Aorta (tissue), 5 donors: ENCODE measurements at regions not wholly inside any gene's neighbourhood (a gene's known extent, or its start where the extent isn't known, plus 50 kb on each side); places are given as distances from the start of the nearest gene placed in this dataset.

Experiments used
- ATAC-seq: fragments of 200-7000 bp; cut with Tn5 transposase; one replicate; pipeline ENCODE4 v1.9.1; 2022; ENCODE audit warnings: moderate library complexity; ENCODE audit not compliant: low FRiP score
- DNase-seq, 2 donors: peaks; one replicate each; pipeline ENCODE4 v3.0.0-alpha.2; 2020
- H3K27ac ChIP-seq, 2 donors: one replicate each; pipeline ENCODE4 v1.5.1; 2013; ENCODE audit warnings: low read length in 2 of 2, mild to moderate bottlenecking in 2 of 2, moderate library complexity in 2 of 2, control low read depth in 1 of 2, inconsistent platforms in 1 of 2, low read depth in 1 of 2
- H3K27me3 ChIP-seq, 2 donors: one replicate each; pipeline ENCODE4 v1.6.1; 2013; ENCODE audit warnings: control low read depth in 1 of 2, low read length in 1 of 2, mild to moderate bottlenecking in 1 of 2, moderate library complexity in 1 of 2; ENCODE audit not compliant: insufficient read depth in 2 of 2, control insufficient read depth in 1 of 2
- H3K36me3 ChIP-seq, 2 donors: one replicate each; pipeline ENCODE4 v1.6.1; 2013; ENCODE audit warnings: control low read depth in 1 of 2, low read length in 1 of 2, mild to moderate bottlenecking in 1 of 2; ENCODE audit not compliant: insufficient read depth in 2 of 2, control insufficient read depth in 1 of 2
- H3K4me1 ChIP-seq, 2 donors: one replicate each; pipeline ENCODE4 v1.6.1; 2013; ENCODE audit warnings: low read length in 2 of 2, control low read depth in 1 of 2, mild to moderate bottlenecking in 1 of 2, moderate library complexity in 1 of 2; ENCODE audit not compliant: insufficient read depth in 2 of 2, control insufficient read depth in 1 of 2
- H3K4me3 ChIP-seq, 2 donors: one replicate each; pipeline ENCODE4 v1.5.1; 2013; ENCODE audit warnings: low read length in 2 of 2, control low read depth in 1 of 2, mild to moderate bottlenecking in 1 of 2
- H3K9me3 ChIP-seq: one replicate; pipeline ENCODE4 v1.6.1; 2013; ENCODE audit warnings: mild to moderate bottlenecking, low read length; ENCODE audit not compliant: control insufficient read depth
- WGBS, 2 donors: extraction: QIAGEN DNeasy Blood & Tissue Kit; methylation state at CpG; one replicate each; pipeline ENCODE4 v1.1.7; 2013; 5-methylcytosine and 5-hydroxymethylcytosine counted together
- intact Hi-C, 2 donors: fragments of 100-400 bp; cut with DNase I; formaldehyde crosslinking; loops; one replicate each; pipeline versions ENCODE4 v1.14.2 to v1.15.0; 2022
- donor health status: healthy with polysubstance abuse.
- donor health status: Bipolar disorder and iron deficiency.
- donor health status: DM: no; HTN: no; CAD: no.
- donor health status: DM: no; HTN: no; CAD: no.
- donor health status: DM: yes; HTN: yes; CAD: no.

- DNase-seq = no peak
- ATAC-seq = no peak
- Histone ChIP-seq H3K36me3 (no peaks in the 10 kb centered on the region), H3K4me1 (no peaks in the 10 kb centered on the region), H3K27ac (no peak overlapping the region), H3K4me3 (no peak overlapping the region), H3K27me3 (no peaks in the 10 kb centered on the region), H3K9me3 (no peaks in the 10 kb centered on the region)
- intact Hi-C loops = no loop called here
Measured at GRCh38 chr7:11935905-11936304, 103.9 kb upstream of the THSD7A start.

GRCh38 chr7:11946794-11947193, 114.8 kb upstream of the THSD7A start:
- H3K4me3 ChIP-seq = no peak overlapping the region
- WGBS, 2 donors = 95 to 96% methylated on average over 1 of the region's 1 CpG
- intact Hi-C loops = no loop called here
- H3K36me3 ChIP-seq = no peaks in the 10 kb centered on the region
- DNase-seq (no peak), ATAC-seq (no peak)
- H3K9me3 ChIP-seq = peaks cover 2% of the 10 kb centered on the region
- no peak overlapping the region for H3K27ac ChIP-seq
- no peaks in the 10 kb centered on the region for H3K27me3 ChIP-seq
- no peaks in the 10 kb centered on the region for H3K4me1 ChIP-seq

GRCh38 chr7:11950281-11950680, 118.3 kb upstream of the THSD7A start:
- Histone ChIP-seq H3K36me3 (no peaks in the 10 kb centered on the region), H3K4me1 (no peaks in the 10 kb centered on the region), H3K4me3 (no peak overlapping the region), H3K9me3 (peaks cover 2% of the 10 kb centered on the region), H3K27ac (no peak overlapping the region), H3K27me3 (no peaks in the 10 kb centered on the region)
- ATAC-seq (no peak), DNase-seq (no peak)
- 80 to 81% methylated on average over 4 of the region's 4 CpGs for WGBS, 2 donors
- intact Hi-C loops = no loop called here

DNA sequence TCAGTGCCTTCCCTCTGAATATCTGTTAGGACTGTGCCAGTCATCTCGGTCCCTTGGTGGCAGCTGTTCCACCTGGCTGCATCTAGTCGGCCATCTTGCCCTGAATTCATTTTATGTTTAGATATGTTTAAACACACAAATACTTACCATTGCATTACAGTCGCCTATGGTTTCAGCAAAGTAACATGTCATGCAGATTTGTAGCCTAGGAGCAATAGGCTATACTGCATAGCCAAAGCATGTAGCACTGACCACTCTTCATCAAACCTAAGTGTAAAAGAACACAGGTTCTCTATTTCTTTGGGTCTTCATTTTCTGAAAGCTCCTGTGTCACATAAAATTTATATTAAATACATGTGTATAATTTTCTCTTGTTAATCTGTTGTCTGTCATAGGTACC, 118.9 kb upstream of the THSD7A start:
- H3K27me3 ChIP-seq = no peaks in the 10 kb centered on the region
- no peak for ATAC-seq
- intact Hi-C loops = no loop called here
- H3K4me3 ChIP-seq = no peak overlapping the region
- peaks cover 2% of the 10 kb centered on the region for H3K9me3 ChIP-seq
- H3K27ac ChIP-seq = no peak overlapping the region
- 84 to 90% methylated on average over 3 of the region's 3 CpGs for WGBS, 2 donors
- no peaks in the 10 kb centered on the region for H3K4me1 ChIP-seq
- no peaks in the 10 kb centered on the region for H3K36me3 ChIP-seq
- no peak for DNase-seq

- Histone ChIP-seq H3K27ac (no peak overlapping the region), H3K27me3 (no peaks in the 10 kb centered on the region), H3K36me3 (no peaks in the 10 kb centered on the region), H3K9me3 (peaks cover 2% of the 10 kb centered on the region), H3K4me1 (no peaks in the 10 kb centered on the region), H3K4me3 (no peak overlapping the region)
- DNase-seq (no peak), ATAC-seq (no peak)
- intact Hi-C loops = no loop called here
- 90 to 91% methylated on average over 3 of the region's 3 CpGs for WGBS, 2 donors
Measured at GRCh38 chr7:11951909-11952308, 119.9 kb upstream of the THSD7A start.

GRCh38 chr7:11952972-11953371, 121.0 kb upstream of the THSD7A start:
- Histone ChIP-seq H3K27me3 (no peaks in the 10 kb centered on the region), H3K4me1 (no peaks in the 10 kb centered on the region), H3K36me3 (no peaks in the 10 kb centered on the region), H3K4me3 (no peak overlapping the region), H3K27ac (no peak overlapping the region), H3K9me3 (peaks cover 3% of the 10 kb centered on the region)
- DNase-seq (no peak), ATAC-seq (no peak)
- intact Hi-C loops = no loop called here
- 67 to 76% methylated on average over 2 of the region's 2 CpGs for WGBS, 2 donors

DNA sequence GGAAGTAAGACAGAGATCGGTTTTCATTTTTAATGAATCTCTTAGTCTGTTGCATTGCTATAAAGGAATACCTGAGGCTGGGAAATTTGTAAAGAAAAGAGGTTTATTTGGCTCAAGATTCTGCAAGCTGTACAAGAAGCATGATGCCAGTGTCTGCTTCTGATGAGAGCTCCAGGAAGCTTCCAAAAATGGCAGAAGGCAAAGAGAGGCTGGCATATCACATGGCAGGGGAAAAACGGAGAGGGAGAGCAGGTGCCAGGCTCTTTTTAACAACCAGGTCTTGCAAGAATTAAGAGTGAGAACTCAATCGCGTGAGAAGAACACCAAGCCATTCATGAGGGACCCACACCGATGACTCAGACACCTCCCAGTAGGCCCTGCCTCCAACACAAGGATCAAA, 125.0 kb upstream of the THSD7A start:
- Histone ChIP-seq H3K36me3 (no peaks in the 10 kb centered on the region), H3K9me3 (peaks cover 2% of the 10 kb centered on the region), H3K27me3 (no peaks in the 10 kb centered on the region), H3K4me1 (no peaks in the 10 kb centered on the region), H3K4me3 (no peak overlapping the region), H3K27ac (no peak overlapping the region)
- WGBS, 2 donors = 79 to 86% methylated on average over 5 of the region's 5 CpGs
- ATAC-seq (no peak), DNase-seq (no peak)
- intact Hi-C loops = no loop called here

DNA sequence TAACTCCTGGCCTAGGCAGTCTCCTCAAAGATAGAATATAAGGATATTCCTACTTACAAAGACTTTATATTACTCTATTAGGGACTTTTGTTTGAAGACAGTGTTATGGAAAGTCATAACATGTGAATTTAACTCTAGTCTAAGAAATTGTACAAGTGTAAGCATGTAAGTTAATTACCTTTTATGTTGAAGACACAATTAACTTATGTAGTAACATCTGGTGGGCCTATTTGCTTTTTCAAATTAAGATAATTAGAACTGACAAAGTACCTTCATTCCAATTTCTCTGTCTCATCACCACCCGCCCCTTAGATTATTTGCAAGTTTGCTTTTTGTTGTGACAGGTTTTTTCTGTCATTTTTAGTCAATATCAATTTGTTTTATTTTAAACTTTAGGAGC, 126.0 kb upstream of the THSD7A start:
- peaks cover 2% of the 10 kb centered on the region for H3K9me3 ChIP-seq
- no peaks in the 10 kb centered on the region for H3K4me1 ChIP-seq
- H3K4me3 ChIP-seq = no peak overlapping the region
- no peak for DNase-seq
- WGBS, 2 donors = 55 to 61% methylated on average over 1 of the region's 1 CpG
- no peaks in the 10 kb centered on the region for H3K27me3 ChIP-seq
- H3K36me3 ChIP-seq = no peaks in the 10 kb centered on the region
- no peak for ATAC-seq
- H3K27ac ChIP-seq = no peak overlapping the region
- intact Hi-C loops = no loop called here

- no peak overlapping the region for H3K4me3 ChIP-seq
- H3K27me3 ChIP-seq = no peaks in the 10 kb centered on the region
- H3K36me3 ChIP-seq = no peaks in the 10 kb centered on the region
- peaks cover 2% of the 10 kb centered on the region for H3K9me3 ChIP-seq
- 73 to 76% methylated on average over 2 of the region's 2 CpGs for WGBS, 2 donors
- intact Hi-C loops = no loop called here
- DNase-seq = no peak
- no peaks in the 10 kb centered on the region for H3K4me1 ChIP-seq
- no peak for ATAC-seq
- H3K27ac ChIP-seq = no peak overlapping the region
Measured at GRCh38 chr7:11959121-11959520, 127.1 kb upstream of the THSD7A start.
